ENCODE measurements at regions not wholly inside any gene's neighbourhood (a gene's known extent, or its start where the extent isn't known, plus 50 kb on each side); places are given as distances from the start of the nearest gene placed in this dataset.
A peak's percentile ranks its signal among the peaks of the same experiment; 100 is the strongest.

- Histone ChIP-seq H3K9ac (ENCODE audit: low read length) (no peak overlapping the region), H4K20me1 (ENCODE audit: insufficient read depth, low read length) (no peaks in the 10 kb centered on the region), H3K27me3 (ENCODE audit: insufficient read depth, low read length) (no peaks in the 10 kb centered on the region), H3K27ac (ENCODE audit: low read depth, low read length) (no peak overlapping the region), H3K79me2 (ENCODE audit: insufficient read depth, low read length) (no peaks in the 10 kb centered on the region), H3K4me3 (ENCODE audit: insufficient read depth, low read depth, low read length) (no peak overlapping the region), H3K4me2 (ENCODE audit: low read length) (peak overlapping the region; percentile 55), H2AFZ (ENCODE audit: low read depth, low read length) (peak overlapping the region; percentile 69), H3K9me3 (ENCODE audit: insufficient read depth, low read depth, low read length) (no peaks in the 10 kb centered on the region), H3K36me3 (ENCODE audit: insufficient read depth, low read length) (no peaks in the 10 kb centered on the region), H3K4me1 (ENCODE audit: insufficient read depth, low read length) (no peaks in the 10 kb centered on the region)
- FAIRE-seq (no peak), DNase-seq (ENCODE audit: low read depth) (peak; percentile 34)
- Mint-ChIP-seq H3K9me3 (ENCODE audit: unreplicated experiment) (no peaks in the 10 kb centered on the region), H3K4me3 (ENCODE audit: unreplicated experiment) (no peak overlapping the region), H3K4me1 (ENCODE audit: low read depth, unreplicated experiment) (peaks cover 2% of the 10 kb centered on the region), H3K36me3 (ENCODE audit: low read depth, unreplicated experiment) (no peaks in the 10 kb centered on the region), H3K27ac (ENCODE audit: unreplicated experiment) (peak overlapping the region; percentile 62), H3K27me3 (ENCODE audit: low read depth, unreplicated experiment) (no peaks in the 10 kb centered on the region)
- no peak for TF ChIP-seq EZH2 (IDR thresholded peaks at IDR 0.05; ENCODE audit: insufficient read depth, low read length)
- TF ChIP-seq CTCF (IDR thresholded peaks at IDR 0.05; ENCODE audit: insufficient read depth, low read depth, low read length): no peak
Observed at GRCh38 chr9:14515571-14516198, 177.5 kb downstream of the ZDHHC21 start.

GRCh38 chr9:14515049-14515448, 178.2 kb downstream of the ZDHHC21 start:
- no peaks in the 10 kb centered on the region for H3K36me3 ChIP-seq (ENCODE audit: insufficient read depth, low read length)

More at GRCh38 chr9:14515049-14515448, 178.2 kb downstream of the ZDHHC21 start:
- H3K4me1 ChIP-seq (ENCODE audit: insufficient read depth, low read length): no peaks in the 10 kb centered on the region
- no peaks in the 10 kb centered on the region for H3K9me3 ChIP-seq (ENCODE audit: insufficient read depth, low read depth, low read length)
- H3K27ac ChIP-seq (ENCODE audit: low read depth, low read length): no peak overlapping the region
- FAIRE-seq (no peak), DNase-seq (ENCODE audit: low read depth) (no peak)
- no peak overlapping the region for H3K4me3 Mint-ChIP-seq (ENCODE audit: unreplicated experiment)
- H2AFZ ChIP-seq (ENCODE audit: low read depth, low read length): no peak overlapping the region
- H3K9me3 Mint-ChIP-seq (ENCODE audit: unreplicated experiment): no peaks in the 10 kb centered on the region
- H3K27me3 Mint-ChIP-seq (ENCODE audit: low read depth, unreplicated experiment): no peaks in the 10 kb centered on the region
- H4K20me1 ChIP-seq (ENCODE audit: insufficient read depth, low read length): no peaks in the 10 kb centered on the region
- H3K4me3 ChIP-seq (ENCODE audit: insufficient read depth, low read depth, low read length): no peak overlapping the region
- no peak overlapping the region for H3K9ac ChIP-seq (ENCODE audit: low read length)
- no peak overlapping the region for H3K27ac Mint-ChIP-seq (ENCODE audit: unreplicated experiment)
- no peaks in the 10 kb centered on the region for H3K27me3 ChIP-seq (ENCODE audit: insufficient read depth, low read length)
- TF ChIP-seq EZH2 (IDR thresholded peaks at IDR 0.05; ENCODE audit: insufficient read depth, low read length): no peak
- TF ChIP-seq CTCF (IDR thresholded peaks at IDR 0.05; ENCODE audit: insufficient read depth, low read depth, low read length): no peak
- no peaks in the 10 kb centered on the region for H3K79me2 ChIP-seq (ENCODE audit: insufficient read depth, low read length)
- H3K36me3 Mint-ChIP-seq (ENCODE audit: low read depth, unreplicated experiment): no peaks in the 10 kb centered on the region
- H3K4me1 Mint-ChIP-seq (ENCODE audit: low read depth, unreplicated experiment): no peaks in the 10 kb centered on the region
- H3K4me2 ChIP-seq (ENCODE audit: low read length): no peak overlapping the region
